IPS DF 6.9 (cell line): ENCODE measurements at regions not wholly inside any gene's neighbourhood (a gene's known extent, or its start where the extent isn't known, plus 50 kb on each side); places are given as distances from the start of the nearest gene placed in this dataset.

Experiments used
- DNase-seq: peaks from one replicate; pipeline ENCODE4 v3.0.0-alpha.2; 2013; ENCODE audit warnings: low read depth, low spot score
- H3K27ac ChIP-seq: one replicate; pipeline ENCODE4 v1.5.1; 2013; ENCODE audit warnings: low read length, control low read depth
- H3K27me3 ChIP-seq: 2 replicates; pipeline ENCODE4 v1.6.1; 2013; ENCODE audit warnings: mild to moderate bottlenecking, low read length; ENCODE audit not compliant: control insufficient read depth, insufficient read depth
- H3K36me3 ChIP-seq: 2 replicates; pipeline ENCODE4 v1.6.1; 2013; ENCODE audit warnings: low read length; ENCODE audit not compliant: control insufficient read depth, insufficient read depth
- H3K4me1 ChIP-seq: 2 replicates; pipeline ENCODE4 v1.6.1; 2013; ENCODE audit warnings: low read length; ENCODE audit not compliant: control insufficient read depth, insufficient read depth
- H3K4me3 ChIP-seq: 2 replicates; pipeline ENCODE4 v1.5.1; 2013; ENCODE audit warnings: mild to moderate bottlenecking, low read length
- H3K9me3 ChIP-seq: 2 replicates; pipeline ENCODE4 v1.6.1; 2013; ENCODE audit warnings: low read length, inconsistent platforms; ENCODE audit not compliant: control insufficient read depth, insufficient read depth
- WGBS: extraction: QIAGEN DNeasy Blood & Tissue Kit; methylation state at CpG from one replicate; pipeline ENCODE4 v1.1.7; 2013; ENCODE audit warnings: mixed read lengths, missing lambda C conversion rate; ENCODE audit not compliant: insufficient read length, insufficient coverage; 5-methylcytosine and 5-hydroxymethylcytosine counted together

DNA sequence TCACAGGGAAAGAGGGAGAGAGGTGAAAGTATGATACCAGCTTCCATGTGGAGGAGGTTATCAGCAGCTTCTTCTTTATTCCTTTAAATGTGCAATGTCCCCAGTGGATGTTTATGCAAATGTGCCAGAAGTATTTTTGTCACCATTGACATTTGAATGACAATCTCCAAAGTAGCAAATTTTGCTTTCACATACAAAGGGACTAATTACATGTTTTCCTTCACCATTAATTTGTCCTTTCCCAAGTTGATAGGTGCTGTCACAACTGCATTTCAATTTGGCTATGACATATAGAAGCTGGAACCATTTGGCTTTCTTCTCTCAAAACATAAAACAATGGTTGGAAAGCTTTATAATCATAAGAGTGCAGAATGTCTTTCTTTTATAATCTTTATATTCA, 469.0 kb upstream of the NWD2 start:
- H3K27ac ChIP-seq = no peak overlapping the region
- no peaks in the 10 kb centered on the region for H3K9me3 ChIP-seq
- no peaks in the 10 kb centered on the region for H3K4me1 ChIP-seq
- no peak overlapping the region for H3K4me3 ChIP-seq
- no peaks in the 10 kb centered on the region for H3K36me3 ChIP-seq
- DNase-seq = no peak
- H3K27me3 ChIP-seq = no peaks in the 10 kb centered on the region

DNA sequence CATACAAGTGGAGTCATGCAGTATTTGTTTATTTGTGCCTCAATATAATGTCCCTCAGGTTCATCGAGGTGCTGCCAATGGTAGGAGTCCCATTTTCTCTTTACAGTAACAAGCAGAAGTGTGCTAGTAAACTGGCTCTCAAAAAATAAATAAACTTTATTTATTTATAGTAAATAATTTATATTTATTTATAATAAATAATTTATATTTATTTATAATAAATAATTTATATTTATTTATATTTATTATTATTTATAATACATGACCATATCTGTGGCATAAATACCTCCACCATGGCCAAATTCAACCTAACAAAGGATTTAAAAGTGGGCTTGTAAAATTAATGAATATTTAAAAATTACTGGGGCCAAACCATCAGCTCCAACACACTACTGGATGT, 464.9 kb upstream of the NWD2 start:
- H3K4me3 ChIP-seq = no peak overlapping the region
- H3K27me3 ChIP-seq = no peaks in the 10 kb centered on the region
- H3K27ac ChIP-seq = no peak overlapping the region
- no peaks in the 10 kb centered on the region for H3K36me3 ChIP-seq
- H3K9me3 ChIP-seq = no peaks in the 10 kb centered on the region
- no CpG with 5 or more reads among the region's 1 CpG for WGBS
- DNase-seq = no peak
- H3K4me1 ChIP-seq = no peaks in the 10 kb centered on the region

DNA sequence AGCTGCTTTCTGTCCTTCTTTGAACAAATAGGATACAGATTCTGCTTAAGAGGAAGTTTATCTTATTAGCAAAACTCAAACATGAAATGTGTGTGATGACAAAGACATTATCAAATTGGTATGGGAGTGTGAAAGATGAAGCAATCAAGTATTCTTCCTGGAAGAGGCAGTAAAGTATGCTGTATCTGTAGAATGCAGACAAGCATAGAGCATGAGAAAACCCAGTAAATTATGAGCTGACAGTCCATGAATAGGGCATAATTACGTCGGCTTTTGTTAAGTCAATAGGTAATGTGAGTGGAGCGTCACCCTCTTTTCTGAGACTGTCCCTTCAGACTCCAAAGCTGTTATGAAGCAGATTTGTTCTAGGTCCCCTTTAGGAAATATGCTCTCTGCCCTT, 458.6 kb upstream of the NWD2 start:
- Histone ChIP-seq H3K27ac (no peak overlapping the region), H3K27me3 (no peaks in the 10 kb centered on the region), H3K4me3 (no peak overlapping the region), H3K9me3 (no peaks in the 10 kb centered on the region), H3K4me1 (no peaks in the 10 kb centered on the region), H3K36me3 (no peaks in the 10 kb centered on the region)
- no peak for DNase-seq
- no CpG with 5 or more reads among the region's 3 CpGs for WGBS

DNA sequence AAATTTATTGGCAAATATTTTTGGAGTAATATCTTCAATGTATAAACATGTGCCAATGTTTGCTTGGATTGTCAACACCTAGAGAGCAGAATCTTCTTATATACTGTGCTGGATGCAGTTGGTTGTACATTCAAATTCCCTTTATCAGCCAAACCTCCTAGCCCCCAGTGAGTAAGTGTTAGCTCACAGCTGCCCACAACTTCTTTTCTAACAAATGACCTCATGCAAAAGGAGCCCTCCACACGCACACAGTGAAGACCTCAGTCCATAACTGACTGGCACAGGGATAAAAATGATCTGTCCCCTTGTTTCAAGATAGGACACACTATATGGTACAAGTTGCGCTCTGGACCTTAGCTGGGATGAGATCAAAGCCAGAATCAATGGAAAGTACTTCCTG, 458.0 kb upstream of the NWD2 start:
- no peak overlapping the region for H3K4me3 ChIP-seq
- WGBS = no CpG with 5 or more reads among the region's 2 CpGs
- H3K27ac ChIP-seq = no peak overlapping the region
- no peaks in the 10 kb centered on the region for H3K36me3 ChIP-seq
- H3K4me1 ChIP-seq = no peaks in the 10 kb centered on the region
- DNase-seq = no peak
- H3K9me3 ChIP-seq = no peaks in the 10 kb centered on the region
- no peaks in the 10 kb centered on the region for H3K27me3 ChIP-seq

DNA sequence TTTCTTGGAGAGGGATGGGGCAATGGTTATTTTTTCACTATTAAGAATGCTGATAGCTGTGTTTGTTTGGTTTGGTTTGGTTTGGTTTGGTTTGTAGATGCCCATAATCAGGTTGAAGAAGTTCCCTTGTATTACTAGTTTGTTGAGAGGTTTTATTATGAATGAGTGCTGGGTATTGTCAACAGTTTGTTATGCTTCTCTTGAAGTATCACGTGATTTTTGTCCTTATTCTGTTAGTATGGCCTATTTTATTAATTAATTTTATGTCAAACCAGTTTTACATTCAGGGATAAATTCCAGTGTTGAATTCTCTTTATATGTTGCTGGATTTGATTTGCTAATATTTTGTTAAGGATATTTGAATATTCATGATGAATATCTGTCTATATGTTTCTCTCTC, 449.8 kb upstream of the NWD2 start:
- no peak overlapping the region for H3K4me3 ChIP-seq
- no peaks in the 10 kb centered on the region for H3K9me3 ChIP-seq
- DNase-seq = no peak
- no peaks in the 10 kb centered on the region for H3K36me3 ChIP-seq
- no peaks in the 10 kb centered on the region for H3K27me3 ChIP-seq
- no CpG with 5 or more reads among the region's 1 CpG for WGBS
- H3K4me1 ChIP-seq = no peaks in the 10 kb centered on the region
- no peak overlapping the region for H3K27ac ChIP-seq

DNA sequence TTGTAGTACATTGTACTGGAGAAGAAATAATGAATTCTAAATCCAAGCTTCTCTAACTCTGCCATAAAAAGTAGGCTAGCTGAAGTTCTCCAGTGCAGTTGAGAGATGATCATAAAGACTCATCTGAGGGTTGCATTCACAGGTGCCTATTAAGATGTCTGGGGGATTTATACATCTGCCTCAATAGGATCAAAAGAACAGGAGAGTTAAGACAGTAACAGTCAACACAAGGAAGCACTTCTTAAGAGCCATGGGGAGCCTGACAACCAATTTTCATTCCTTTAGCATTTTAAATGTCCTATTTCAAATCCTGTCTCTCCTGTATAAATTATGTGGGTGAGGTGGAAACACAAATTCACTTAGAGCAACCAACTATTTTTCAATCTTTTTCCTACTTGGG, 432.4 kb upstream of the NWD2 start:
- Histone ChIP-seq H3K27me3 (no peaks in the 10 kb centered on the region), H3K27ac (no peak overlapping the region), H3K9me3 (no peaks in the 10 kb centered on the region), H3K36me3 (no peaks in the 10 kb centered on the region), H3K4me1 (peaks cover 2% of the 10 kb centered on the region; the same call in 1 of the 2 replicates), H3K4me3 (no peak overlapping the region)
- no peak for DNase-seq

DNA sequence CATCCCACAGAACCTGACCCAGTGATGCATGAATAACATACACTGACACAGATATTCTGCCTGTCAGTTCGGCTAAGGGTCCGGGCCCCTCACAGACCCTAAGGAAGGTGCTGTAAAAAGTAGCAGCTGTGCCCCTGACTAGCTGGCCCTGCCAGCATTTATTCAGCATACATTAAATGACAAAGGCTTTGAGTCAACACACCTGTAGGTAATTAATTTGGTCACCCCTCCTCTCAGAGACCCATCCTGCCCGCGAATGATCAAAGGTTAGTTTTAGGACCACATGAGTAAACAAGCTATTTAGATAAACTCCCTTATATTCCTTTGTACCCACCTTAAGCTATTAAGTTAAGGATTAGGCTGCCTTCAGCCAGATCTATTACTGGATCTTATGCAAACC, 429.0 kb upstream of the NWD2 start:
- WGBS = no CpG with 5 or more reads among the region's 4 CpGs
- Histone ChIP-seq H3K27me3 (no peaks in the 10 kb centered on the region), H3K27ac (no peak overlapping the region), H3K9me3 (no peaks in the 10 kb centered on the region), H3K4me1 (peaks cover 2% of the 10 kb centered on the region; the same call in 1 of the 2 replicates), H3K4me3 (no peak overlapping the region), H3K36me3 (no peaks in the 10 kb centered on the region)
- no peak for DNase-seq

DNA sequence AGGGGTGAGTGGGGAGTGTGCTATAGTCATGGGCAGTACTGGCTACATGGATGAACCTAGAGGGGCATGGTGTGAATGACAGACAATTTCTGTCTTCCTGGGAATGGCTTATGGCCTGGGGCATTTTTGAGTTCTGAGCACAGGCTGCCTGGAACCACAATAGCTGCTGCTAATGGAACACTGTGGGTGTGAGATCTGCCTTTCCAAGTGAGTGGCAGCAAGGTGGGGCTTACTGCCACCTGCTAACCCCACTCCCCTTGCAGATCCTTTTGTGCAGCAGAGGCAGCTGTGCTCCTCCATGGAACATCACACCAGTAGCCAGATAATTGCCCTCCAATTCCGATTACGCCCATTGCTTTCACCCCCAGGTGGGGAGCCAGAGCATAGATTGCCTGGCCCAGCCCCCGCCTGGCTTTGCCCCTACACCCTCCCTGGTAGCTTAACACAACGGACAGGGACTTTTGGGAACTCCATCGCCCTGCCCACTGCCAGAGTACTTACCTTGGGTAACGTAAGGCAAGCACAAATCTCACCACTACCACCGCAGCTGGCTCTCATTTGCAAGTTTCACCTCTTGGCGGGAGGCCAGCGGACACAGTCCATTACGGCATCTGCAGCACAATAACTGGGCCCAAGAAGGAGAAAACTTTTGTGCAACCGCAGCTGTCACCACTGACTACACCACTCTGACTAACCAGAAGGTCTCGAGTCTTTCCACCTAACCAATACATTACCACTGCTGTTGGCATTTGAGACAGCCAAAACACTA, 421.2 kb upstream of the NWD2 start:
- no peaks in the 10 kb centered on the region for H3K36me3 ChIP-seq
- H3K4me3 ChIP-seq = no peak overlapping the region
- no peaks in the 10 kb centered on the region for H3K9me3 ChIP-seq
- WGBS = no CpG with 5 or more reads among the region's 12 CpGs
- H3K27me3 ChIP-seq = no peaks in the 10 kb centered on the region
- no peak for DNase-seq
- H3K4me1 ChIP-seq = no peaks in the 10 kb centered on the region
- no peak overlapping the region for H3K27ac ChIP-seq

DNA sequence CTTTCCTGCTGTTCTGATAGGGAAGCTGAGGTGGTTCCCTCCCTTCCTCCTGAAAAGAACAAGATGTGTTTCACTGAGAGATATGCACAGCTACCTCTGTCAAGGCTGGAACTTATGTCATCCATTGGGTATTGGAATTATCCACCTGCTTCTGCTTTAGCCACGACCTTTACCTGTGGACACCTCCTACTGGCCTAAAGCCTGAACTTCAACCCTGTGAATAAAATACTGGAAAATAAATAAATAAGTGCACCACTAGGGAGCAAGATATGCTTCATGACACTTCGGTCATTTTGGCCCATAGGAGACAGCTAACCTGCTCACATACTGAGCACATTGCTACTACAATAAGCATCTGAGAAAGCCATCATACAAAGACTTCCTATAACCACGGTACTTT, 419.9 kb upstream of the NWD2 start:
- no peak overlapping the region for H3K27ac ChIP-seq
- H3K4me3 ChIP-seq = no peak overlapping the region
- H3K36me3 ChIP-seq = no peaks in the 10 kb centered on the region
- H3K4me1 ChIP-seq = no peaks in the 10 kb centered on the region
- WGBS = no CpG with 5 or more reads among the region's 3 CpGs
- DNase-seq = peak; percentile 20
- no peaks in the 10 kb centered on the region for H3K27me3 ChIP-seq
- no peaks in the 10 kb centered on the region for H3K9me3 ChIP-seq

DNA sequence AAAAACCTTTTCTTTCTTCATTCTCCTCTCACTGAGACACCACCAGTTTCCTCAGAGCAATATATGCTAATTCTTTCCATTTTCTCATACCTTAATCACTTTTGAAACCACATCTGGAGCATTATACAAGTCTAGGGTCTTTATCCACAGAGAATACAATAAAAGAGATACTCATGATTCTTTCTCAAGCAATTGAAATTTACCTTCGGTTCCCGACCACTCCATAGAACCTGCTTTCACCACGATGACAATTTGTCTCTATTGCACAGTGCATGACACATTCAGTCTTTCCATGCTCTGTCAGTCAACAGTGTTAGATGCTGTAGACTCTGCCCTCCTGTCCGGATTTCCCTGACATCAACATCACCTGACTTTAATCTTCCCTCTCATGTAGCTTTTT, 409.3 kb upstream of the NWD2 start:
- H3K27ac ChIP-seq = no peak overlapping the region
- no peaks in the 10 kb centered on the region for H3K36me3 ChIP-seq
- DNase-seq = no peak
- no peak overlapping the region for H3K4me3 ChIP-seq
- H3K27me3 ChIP-seq = no peaks in the 10 kb centered on the region
- WGBS = no CpG with 5 or more reads among the region's 4 CpGs
- no peaks in the 10 kb centered on the region for H3K9me3 ChIP-seq
- H3K4me1 ChIP-seq = no peaks in the 10 kb centered on the region

DNA sequence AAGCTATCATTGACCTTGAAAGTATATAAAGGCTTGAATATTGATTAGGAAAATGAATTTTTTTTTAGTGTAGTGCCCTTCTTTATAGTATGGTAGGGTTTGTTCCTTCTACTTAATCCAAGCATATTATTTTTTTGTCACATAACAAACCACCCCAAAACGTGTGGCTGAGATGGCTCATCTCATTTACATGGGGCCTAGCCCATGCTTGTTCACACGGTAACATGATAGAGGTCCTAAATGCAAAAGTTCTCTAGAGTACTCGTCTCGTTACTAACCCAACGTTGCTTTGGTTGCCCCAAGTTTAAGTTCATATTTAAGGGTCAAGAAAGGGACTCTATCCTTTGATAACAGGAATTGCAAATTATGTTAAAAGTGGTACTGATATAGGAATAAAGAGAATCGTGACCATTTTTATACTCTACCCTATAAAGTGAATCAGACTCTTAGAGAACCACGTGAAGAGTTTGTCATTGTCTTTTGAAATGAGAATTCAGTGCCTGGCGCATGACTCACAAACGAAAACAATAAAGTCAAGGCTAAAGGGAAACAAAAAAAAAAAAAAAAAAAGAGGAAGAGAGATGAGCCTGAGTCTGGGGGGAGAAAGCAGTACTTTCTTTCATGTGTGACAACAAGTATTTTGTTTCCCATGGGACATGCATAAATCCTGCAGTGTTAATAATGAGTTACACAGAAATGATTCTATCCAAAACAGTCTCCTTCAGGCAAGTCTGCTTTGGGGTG, 402.8 kb upstream of the NWD2 start:
- Histone ChIP-seq H3K36me3 (no peaks in the 10 kb centered on the region), H3K9me3 (no peaks in the 10 kb centered on the region), H3K27ac (no peak overlapping the region), H3K4me1 (no peaks in the 10 kb centered on the region), H3K27me3 (no peaks in the 10 kb centered on the region), H3K4me3 (no peak overlapping the region)
- DNase-seq = no peak
- no CpG with 5 or more reads among the region's 9 CpGs for WGBS
